B cell (primary cell): ENCODE measurements at regions not wholly inside any gene's neighbourhood (a gene's known extent, or its start where the extent isn't known, plus 50 kb on each side); places are given as distances from the start of the nearest gene placed in this dataset.

ENCODE experiments used
- ATAC-seq: fragments of 200-7000 bp; cut with Tn5 transposase; one replicate; pipeline ENCODE4 v1.10.0; 2021; ENCODE audit warnings: low read depth, mild to moderate bottlenecking, moderate number of reproducible peaks, moderate library complexity
- CTCF ChIA-PET: fragments of 350-600 bp; sonication (Branson Sonifier 250); formaldehyde crosslinking; loops from one replicate; lab custom pipeline; 2021; ENCODE audit warnings: antibody characterized with exemption, inconsistent platforms; lab: Charles Lee
- POLR2A ChIA-PET: fragments of 350-600 bp; sonication (Branson Sonifier 250); formaldehyde crosslinking; loops from one replicate; lab custom pipeline; 2021; ENCODE audit warnings: antibody characterized with exemption; lab: Charles Lee
- DNase-seq: peaks from one replicate; pipeline ENCODE4 v3.0.0; 2013
- H2AFZ ChIP-seq: 2 replicates; pipeline ENCODE4 v1.6.1; 2012; ENCODE audit warnings: mild to moderate bottlenecking, low read depth, low read length; ENCODE audit not compliant: insufficient read depth, poor library complexity, severe bottlenecking
- H3K27ac ChIP-seq, 2 donors: 1 replicate in 1 of 2; 2 replicates in 1 of 2; pipeline ENCODE4 v1.5.1; 2012 to 2013; ENCODE audit warnings: low read length in 2 of 2, mild to moderate bottlenecking in 2 of 2, moderate library complexity in 1 of 2
- H3K27me3 ChIP-seq, 4 experiments: fragments of 200-600 bp in 1 of 4; sonication (generic) in 1 of 4; replicated peaks in 1 of 4; 1 replicate in 2 of 4; 2 replicates in 2 of 4; pipeline versions ENCODE4 v1.6.1 to v1.7.0; 2013 to 2016; ENCODE audit warnings: low read length in 3 of 4, mild to moderate bottlenecking in 2 of 4, mixed read lengths in 1 of 4, moderate library complexity in 1 of 4; ENCODE audit not compliant: insufficient read depth in 4 of 4, control insufficient read depth in 3 of 4; ENCODE audit errors: control extremely low read depth in 1 of 4
- H3K36me3 ChIP-seq, 2 experiments: replicated peaks in 1 of 2; 1 replicate in 1 of 2; 2 replicates in 1 of 2; pipeline versions ENCODE4 v1.6.1 to v1.7.1; 2013; ENCODE audit warnings: low read length in 1 of 2; ENCODE audit not compliant: insufficient read depth in 2 of 2, control insufficient read depth in 1 of 2; ENCODE audit errors: control extremely low read depth in 1 of 2, extremely low read depth in 1 of 2
- H3K4me1 ChIP-seq, 2 donors: fragments of 200-600 bp in 1 of 2; sonication (generic) in 1 of 2; 1 replicate in 1 of 2; 2 replicates in 1 of 2; pipeline versions ENCODE4 v1.5.1 to v1.6.1; 2013 to 2017; ENCODE audit warnings: low read length in 2 of 2; ENCODE audit not compliant: control insufficient read depth in 2 of 2, insufficient read depth in 2 of 2
- H3K4me2 ChIP-seq: replicated peaks from 2 replicates; pipeline ENCODE3; 2012; ENCODE audit warnings: mild to moderate bottlenecking, low read depth, low read length; ENCODE audit not compliant: poor library complexity, severe bottlenecking
- H3K4me3 ChIP-seq, 5 experiments: fragments of 200-600 bp in 1 of 5; sonication (generic) in 1 of 5; 1 replicate in 3 of 5; 2 replicates in 2 of 5; pipeline versions ENCODE4 v1.5.1 to v1.7.0; 2011 to 2016; ENCODE audit warnings: low read length in 4 of 5, mild to moderate bottlenecking in 4 of 5, low read depth in 2 of 5, control low read depth in 1 of 5, moderate library complexity in 1 of 5; ENCODE audit not compliant: insufficient read depth in 1 of 5; ENCODE audit errors: control extremely low read depth in 1 of 5, extremely low read depth in 1 of 5
- H3K79me2 ChIP-seq: fragments of 200-600 bp; sonication (generic); one replicate; pipeline ENCODE4 v1.6.0; 2016; ENCODE audit warnings: low read length; ENCODE audit not compliant: control insufficient read depth, insufficient read depth
- H3K9ac ChIP-seq: fragments of 200-600 bp; sonication (generic); 2 replicates; pipeline ENCODE4 v1.6.1; 2017; ENCODE audit warnings: mild to moderate bottlenecking, low read length, moderate library complexity
- H3K9me3 ChIP-seq, 3 donors: one replicate each; pipeline versions ENCODE4 v1.6.1 to v1.7.1; 2013; ENCODE audit warnings: low read length in 2 of 3; ENCODE audit not compliant: control insufficient read depth in 2 of 3, insufficient read depth in 1 of 3; ENCODE audit errors: control extremely low read depth in 1 of 3
- H4K20me1 ChIP-seq: 2 replicates; pipeline ENCODE4 v1.6.0; 2012; ENCODE audit warnings: mild to moderate bottlenecking, low read length; ENCODE audit not compliant: insufficient read depth, control insufficient read depth, poor library complexity, severe bottlenecking
- H3K27ac Mint-ChIP-seq: one replicate; pipeline ENCODE4 v1.8.0; 2021; ENCODE audit warnings: mixed read lengths
- H3K27me3 Mint-ChIP-seq: one replicate; pipeline ENCODE4 v1.8.0; 2021; ENCODE audit warnings: mixed read lengths
- H3K4me1 Mint-ChIP-seq: one replicate; pipeline ENCODE4 v1.8.0; 2021; ENCODE audit warnings: mixed read lengths
- H3K4me3 Mint-ChIP-seq: one replicate; pipeline ENCODE4 v1.8.0; 2021; ENCODE audit warnings: mixed read lengths
- H3K9me3 Mint-ChIP-seq: one replicate; pipeline ENCODE4 v1.8.0; 2022; ENCODE audit warnings: mixed read lengths; ENCODE audit not compliant: insufficient read depth
- EZH2 ChIP-seq: IDR thresholded peaks from 2 replicates; pipeline ENCODE4 v1.6.1; 2012; ENCODE audit warnings: borderline replicate concordance, low read depth, mild to moderate bottlenecking, moderate library complexity, low read length; ENCODE audit not compliant: insufficient read depth, poor library complexity, severe bottlenecking
- WGBS: methylation state at CpG from one replicate; pipeline ENCODE4 v1.1.5; 2013; ENCODE audit warnings: missing lambda C conversion rate; ENCODE audit not compliant: insufficient coverage; 5-methylcytosine and 5-hydroxymethylcytosine counted together
- intact Hi-C: fragments of 100-400 bp; cut with micrococcal nuclease; formaldehyde crosslinking; loops from one replicate; pipeline ENCODE4 v1.10.0; 2022
- TF ChIP-seq, protein P1 (sequence below): fragments of 200-600 bp; IDR thresholded peaks from one replicate; pipeline ENCODE4 v1.8.0; 2022; ENCODE audit warnings: antibody characterized with exemption, mild to moderate bottlenecking

DNA sequence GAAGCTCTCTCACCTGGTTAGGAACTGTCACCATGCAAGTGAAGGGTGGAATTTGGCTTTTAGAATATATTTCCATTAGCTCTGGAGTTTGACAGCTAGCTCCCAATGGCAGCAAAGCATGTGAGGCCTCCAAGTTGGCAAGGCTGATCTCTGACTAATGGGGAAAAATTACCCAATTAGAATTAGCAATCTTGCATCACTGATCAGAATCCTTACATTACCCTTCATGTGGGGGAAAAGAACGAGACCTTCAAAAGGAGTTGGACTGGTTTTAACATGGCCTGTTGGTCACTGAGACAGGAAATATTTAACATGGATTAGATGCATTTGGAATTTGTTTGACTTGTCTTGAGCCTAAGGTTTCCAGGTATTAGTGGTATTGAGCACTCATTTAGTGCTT, 192.3 kb upstream of the GDNF start:
- H3K27me3 ChIP-seq: no peaks in the 10 kb centered on the region
- no CpG with 5 or more reads among the region's 1 CpG for WGBS
- intact Hi-C loops: no loop called here
- H3K4me2 ChIP-seq: no peak overlapping the region
- H4K20me1 ChIP-seq: no peaks in the 10 kb centered on the region
- H3K36me3 ChIP-seq: no peaks in the 10 kb centered on the region
- no peaks in the 10 kb centered on the region for H3K9me3 Mint-ChIP-seq
- POLR2A ChIA-PET: no interaction called here
- no peak for DNase-seq
- no peak for TF ChIP-seq EZH2
- TF ChIP-seq, protein P1, sequence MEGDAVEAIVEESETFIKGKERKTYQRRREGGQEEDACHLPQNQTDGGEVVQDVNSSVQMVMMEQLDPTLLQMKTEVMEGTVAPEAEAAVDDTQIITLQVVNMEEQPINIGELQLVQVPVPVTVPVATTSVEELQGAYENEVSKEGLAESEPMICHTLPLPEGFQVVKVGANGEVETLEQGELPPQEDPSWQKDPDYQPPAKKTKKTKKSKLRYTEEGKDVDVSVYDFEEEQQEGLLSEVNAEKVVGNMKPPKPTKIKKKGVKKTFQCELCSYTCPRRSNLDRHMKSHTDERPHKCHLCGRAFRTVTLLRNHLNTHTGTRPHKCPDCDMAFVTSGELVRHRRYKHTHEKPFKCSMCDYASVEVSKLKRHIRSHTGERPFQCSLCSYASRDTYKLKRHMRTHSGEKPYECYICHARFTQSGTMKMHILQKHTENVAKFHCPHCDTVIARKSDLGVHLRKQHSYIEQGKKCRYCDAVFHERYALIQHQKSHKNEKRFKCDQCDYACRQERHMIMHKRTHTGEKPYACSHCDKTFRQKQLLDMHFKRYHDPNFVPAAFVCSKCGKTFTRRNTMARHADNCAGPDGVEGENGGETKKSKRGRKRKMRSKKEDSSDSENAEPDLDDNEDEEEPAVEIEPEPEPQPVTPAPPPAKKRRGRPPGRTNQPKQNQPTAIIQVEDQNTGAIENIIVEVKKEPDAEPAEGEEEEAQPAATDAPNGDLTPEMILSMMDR: no peak
- H2AFZ ChIP-seq: no peak overlapping the region
- H3K9me3 ChIP-seq: no peaks in the 10 kb centered on the region
- H3K79me2 ChIP-seq: no peaks in the 10 kb centered on the region
- CTCF ChIA-PET: no interaction called here
- peaks cover 3% of the 10 kb centered on the region for H3K27me3 Mint-ChIP-seq
- no peak overlapping the region for H3K4me3 ChIP-seq
- H3K27ac Mint-ChIP-seq: no peak overlapping the region
- H3K27ac ChIP-seq: no peak overlapping the region
- H3K4me1 ChIP-seq: no peaks in the 10 kb centered on the region
- ATAC-seq: no peak
- no peak overlapping the region for H3K4me3 Mint-ChIP-seq
- no peaks in the 10 kb centered on the region for H3K4me1 Mint-ChIP-seq
- no peak overlapping the region for H3K9ac ChIP-seq

DNA sequence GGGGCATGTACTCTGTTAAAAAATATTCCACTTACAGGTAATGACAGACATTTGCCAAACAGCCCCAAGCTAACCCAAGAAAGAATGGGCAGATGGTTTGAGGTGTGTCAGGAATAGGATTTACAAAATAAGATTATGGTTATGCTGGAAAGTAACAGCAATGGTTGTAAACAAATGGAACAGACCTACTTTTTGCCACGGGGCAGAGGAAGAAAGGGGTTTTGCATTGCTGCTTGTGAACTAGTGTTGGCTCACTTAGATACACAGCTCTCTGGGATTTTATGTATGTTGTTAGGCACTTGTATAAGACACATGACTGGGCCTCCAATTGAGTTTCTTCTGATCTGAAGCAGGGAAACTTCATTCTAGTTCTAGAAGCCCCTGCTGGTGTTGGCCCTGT, 191.5 kb upstream of the GDNF start:
- H3K27ac ChIP-seq: no peak overlapping the region
- no peaks in the 10 kb centered on the region for H4K20me1 ChIP-seq
- TF ChIP-seq, protein P1: no peak
- no peak for TF ChIP-seq EZH2
- H3K36me3 ChIP-seq: no peaks in the 10 kb centered on the region
- H2AFZ ChIP-seq: no peak overlapping the region
- no peak overlapping the region for H3K27ac Mint-ChIP-seq
- no peaks in the 10 kb centered on the region for H3K4me1 ChIP-seq
- no peak overlapping the region for H3K4me3 ChIP-seq
- CTCF ChIA-PET: no interaction called here
- no peaks in the 10 kb centered on the region for H3K9me3 Mint-ChIP-seq
- ATAC-seq (no peak), DNase-seq (no peak)
- no peaks in the 10 kb centered on the region for H3K4me1 Mint-ChIP-seq
- H3K27me3 Mint-ChIP-seq: peaks cover 3% of the 10 kb centered on the region
- no peak overlapping the region for H3K4me2 ChIP-seq
- WGBS: 100% methylated on average over 1 of the region's 1 CpG
- H3K9ac ChIP-seq: no peak overlapping the region
- intact Hi-C loops: no loop called here
- POLR2A ChIA-PET: no interaction called here
- H3K9me3 ChIP-seq: no peaks in the 10 kb centered on the region
- H3K79me2 ChIP-seq: no peaks in the 10 kb centered on the region
- no peak overlapping the region for H3K4me3 Mint-ChIP-seq
- no peaks in the 10 kb centered on the region for H3K27me3 ChIP-seq
